NAMALWA (cell line): ENCODE measurements at regions not wholly inside any gene's neighbourhood (a gene's known extent, or its start where the extent isn't known, plus 50 kb on each side); places are given as distances from the start of the nearest gene placed in this dataset.
A peak's percentile ranks its signal among the peaks of the same experiment; 100 is the strongest.

Source experiments
- DNase-seq: peaks from one replicate; pipeline ENCODE4 v3.0.0-alpha.2; 2015; ENCODE audit warnings: low spot score

GRCh38 chr2:217193431-217194340 is 333.8 kb upstream of the TNP1 start:
- DNase-seq: no peak

DNA sequence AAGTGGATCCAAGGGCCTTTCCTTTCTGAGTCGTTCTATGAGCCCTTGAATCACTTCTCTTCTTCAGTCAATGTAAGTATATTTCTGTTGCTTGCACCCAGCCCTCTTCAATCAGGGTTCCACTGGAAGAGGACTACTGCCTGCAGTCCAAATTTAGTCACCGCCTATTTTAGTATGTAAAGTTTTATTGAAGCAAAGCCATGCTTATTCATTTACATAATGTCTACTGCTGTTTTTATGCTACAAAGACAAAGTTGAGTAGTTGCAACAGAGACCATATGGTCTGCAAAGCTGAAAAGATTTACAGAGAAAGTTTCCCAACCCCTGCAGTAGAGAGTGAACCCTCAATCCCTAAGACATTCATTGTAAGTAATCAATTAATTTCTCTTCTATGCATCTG is 332.5 kb upstream of the TNP1 start:
- DNase-seq: no peak

DNA sequence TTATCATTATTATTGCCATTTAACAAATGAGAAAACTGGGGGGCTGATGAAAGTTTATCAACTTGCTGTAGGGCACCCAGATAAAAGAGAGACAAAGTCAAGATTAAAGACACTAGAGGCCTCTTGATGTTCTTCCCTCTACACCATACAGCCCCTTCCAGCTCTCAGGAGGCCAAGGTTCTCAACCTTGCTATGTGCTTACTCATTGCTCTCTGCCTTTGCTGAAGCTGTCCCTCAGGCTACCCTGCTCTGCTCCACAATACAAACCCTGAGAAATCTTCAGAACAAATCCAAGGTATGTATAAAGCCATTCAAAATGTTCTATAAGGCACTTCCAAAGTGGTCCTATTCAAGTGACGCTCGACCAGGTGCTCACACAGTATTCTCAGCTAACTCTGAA is 329.9 kb upstream of the TNP1 start:
- DNase-seq: no peak

GRCh38 chr2:217189131-217189530 is 329.3 kb upstream of the TNP1 start:
- no peak for DNase-seq

GRCh38 chr2:217186668-217187159 is 326.9 kb upstream of the TNP1 start:
- DNase-seq: no peak

GRCh38 chr2:217186152-217186551 is 326.3 kb upstream of the TNP1 start:
- DNase-seq: no peak

DNA sequence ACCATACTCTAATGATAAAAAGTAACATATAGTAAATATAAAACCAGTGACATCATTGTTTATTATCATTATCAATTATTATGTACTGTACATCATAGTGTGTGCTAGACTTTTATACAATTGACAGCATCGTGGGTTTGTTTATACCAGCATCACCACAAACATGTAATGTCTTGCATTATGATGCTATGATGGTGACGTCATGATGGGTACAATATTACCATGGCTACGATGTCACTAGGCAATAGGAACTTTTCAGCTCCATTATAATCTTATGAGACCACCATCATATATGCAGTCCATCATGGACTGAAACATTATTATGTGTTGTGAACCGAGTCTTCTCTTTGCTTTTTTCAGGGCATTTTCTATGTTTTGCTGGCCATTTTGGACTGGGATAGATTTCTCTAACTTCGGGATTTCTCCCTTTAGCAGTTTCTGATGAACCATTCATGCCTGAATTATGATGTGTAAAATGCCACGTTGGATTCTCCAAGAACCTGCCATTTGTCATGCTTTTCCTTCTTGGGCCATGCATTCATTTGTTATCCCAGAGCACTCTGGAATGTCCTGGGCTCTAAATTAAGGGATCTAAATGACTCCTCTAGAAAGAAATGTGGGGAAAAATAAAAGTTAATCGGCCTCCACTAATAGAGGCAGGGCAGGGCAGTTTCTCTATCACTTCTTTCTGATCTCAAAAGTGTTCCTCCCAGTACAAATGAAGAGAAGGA is 325.6 kb upstream of the TNP1 start:
- DNase-seq: no peak

DNA sequence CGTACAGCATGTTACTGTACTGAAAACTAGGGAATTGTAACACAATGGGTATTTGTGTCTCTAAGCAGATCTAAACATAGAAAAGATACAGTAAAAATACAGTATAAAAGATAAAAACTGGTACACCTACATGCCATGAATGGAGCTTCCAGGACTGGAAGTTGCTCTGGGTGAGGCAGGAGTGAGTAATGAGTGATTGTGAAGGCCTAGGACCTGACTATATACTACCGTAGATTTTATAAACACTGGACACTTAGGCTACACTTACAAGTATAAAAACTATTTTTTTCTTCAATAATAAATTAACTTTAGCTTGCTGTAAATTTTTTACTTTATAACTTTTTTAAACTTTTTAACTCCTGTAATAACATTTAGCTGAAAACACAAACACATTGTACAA is 324.4 kb upstream of the TNP1 start:
- DNase-seq: no peak

GRCh38 chr2:217183471-217183870 is 323.6 kb upstream of the TNP1 start:
- DNase-seq: no peak

DNA sequence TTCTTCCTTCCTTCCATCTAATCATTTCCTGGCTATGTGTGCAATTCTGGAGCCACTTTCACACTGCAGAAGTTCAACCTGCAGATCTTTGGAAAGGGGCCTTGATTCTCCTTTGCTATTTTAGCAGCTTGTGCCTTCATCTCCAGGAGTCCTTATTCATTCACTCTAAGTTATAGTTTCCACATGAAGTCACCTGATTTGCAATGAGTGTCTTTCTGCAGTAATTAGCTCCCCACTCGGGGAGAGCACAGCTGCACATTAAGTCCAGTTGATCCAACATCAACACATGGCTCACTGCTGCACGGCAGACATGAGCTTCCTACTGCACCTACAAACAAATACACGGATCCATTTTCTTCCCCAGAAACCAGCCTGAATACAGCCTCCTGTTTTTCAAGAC is 323.1 kb upstream of the TNP1 start:
- no peak for DNase-seq

DNA sequence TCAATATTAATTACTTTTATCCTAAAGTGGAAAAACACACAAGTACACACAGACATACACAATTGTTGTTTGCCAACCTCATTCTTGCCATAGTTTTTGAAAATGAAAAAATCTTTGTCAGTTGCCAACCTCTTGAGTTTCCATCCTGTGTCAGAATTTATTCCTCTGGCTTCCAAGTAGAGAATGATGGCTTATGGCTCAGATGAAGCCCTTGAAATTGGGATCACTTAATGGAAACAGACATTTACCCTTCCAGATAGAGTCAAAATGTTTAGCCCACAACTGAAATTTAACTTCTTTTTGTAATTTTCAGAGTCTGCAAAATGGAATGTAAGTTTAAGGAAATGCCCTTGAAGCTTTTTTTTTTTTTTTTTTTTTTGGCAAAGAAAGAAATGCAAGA is 321.6 kb upstream of the TNP1 start:
- no peak for DNase-seq

GRCh38 chr2:217179854-217180253 is 320.0 kb upstream of the TNP1 start:
- no peak for DNase-seq

GRCh38 chr2:217178341-217178740 is 318.5 kb upstream of the TNP1 start:
- no peak for DNase-seq

GRCh38 chr2:217177720-217178119 is 317.9 kb upstream of the TNP1 start:
- DNase-seq: no peak

- DNase-seq: no peak
These were observed 312.0 kb upstream of the TNP1 start for GRCh38 chr2:217171874-217172273.

- no peak for DNase-seq
These were observed 308.6 kb upstream of the TNP1 start for GRCh38 chr2:217168496-217168895.

GRCh38 chr2:217167531-217167930 is 307.7 kb upstream of the TNP1 start:
- DNase-seq: no peak

DNA sequence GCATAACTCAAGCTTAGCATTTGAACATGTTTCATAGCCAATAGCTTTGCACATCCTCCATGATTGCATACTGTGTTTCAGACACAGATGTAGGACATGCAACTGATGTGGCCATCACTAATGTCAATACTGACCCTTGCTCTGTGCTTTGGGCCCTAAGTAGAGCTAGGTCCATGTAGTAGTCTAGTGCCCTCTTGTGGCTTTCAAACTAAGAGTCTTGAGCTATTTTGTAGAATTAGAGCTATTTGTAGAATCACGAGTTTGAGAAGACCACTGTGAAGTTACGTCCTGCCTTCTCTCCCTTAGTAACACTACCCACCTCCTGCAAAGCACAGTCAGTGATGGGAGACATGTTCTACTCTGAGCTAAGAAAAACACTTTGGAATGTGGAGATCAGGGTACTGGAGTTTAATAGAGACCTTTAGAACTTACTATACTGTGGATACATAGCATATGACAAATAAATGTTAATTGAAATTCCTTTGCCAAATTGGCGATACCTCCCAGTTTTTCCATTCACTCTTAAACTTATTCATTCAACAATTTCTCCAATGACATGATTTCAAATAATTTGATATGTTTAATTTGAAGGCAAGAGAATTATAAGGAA is 306.5 kb upstream of the TNP1 start:
- DNase-seq: peak; percentile 45

DNA sequence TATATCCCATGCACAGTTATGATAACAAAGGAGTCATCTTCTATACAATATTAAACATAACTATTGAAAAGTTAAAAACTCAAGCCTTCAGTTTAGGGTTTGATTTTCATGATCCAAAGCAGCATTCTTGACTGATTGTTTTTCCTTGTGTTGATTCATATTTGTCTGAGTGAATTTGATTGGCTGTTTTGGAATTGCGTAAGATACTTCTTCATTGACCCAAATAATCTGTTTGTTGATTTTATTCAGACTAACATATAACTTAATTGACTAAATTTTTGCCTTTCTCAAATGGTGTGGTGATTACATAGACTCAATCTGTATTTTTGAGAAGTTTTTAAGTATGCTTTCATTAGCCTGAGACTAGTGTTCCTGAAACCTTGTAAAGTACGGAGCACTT is 305.7 kb upstream of the TNP1 start:
- no peak for DNase-seq

- no peak for DNase-seq
These were observed 304.1 kb upstream of the TNP1 start for GRCh38 chr2:217163987-217164386.

GRCh38 chr2:217162533-217162932 is 302.7 kb upstream of the TNP1 start:
- no peak for DNase-seq
